ENCODE measurements at regions not wholly inside any gene's neighbourhood (a gene's known extent, or its start where the extent isn't known, plus 50 kb on each side); places are given as distances from the start of the nearest gene placed in this dataset.
A peak's percentile ranks its signal among the peaks of the same experiment; 100 is the strongest.

GRCh38 chr5:125467222-125467621 is 720.8 kb upstream of the ZNF608 start:
- Histone ChIP-seq H3K9me3 (no peaks in the 10 kb centered on the region), H3K36me3 (ENCODE audit: low read depth) (no peaks in the 10 kb centered on the region), H3K4me1 (ENCODE audit: low read depth) (no peaks in the 10 kb centered on the region), H3K4me3 (no peak overlapping the region)
- intact Hi-C loops (cut with DNase I, micrococcal nuclease): no loop called here
- no peak for TF ChIP-seq CTCF (IDR thresholded peaks at IDR 0.05)
- DNase-seq (no peak), ATAC-seq (no peak)

- DNase-seq (no peak), ATAC-seq (no peak)
- H3K9me3 ChIP-seq: no peaks in the 10 kb centered on the region
- H3K36me3 ChIP-seq (ENCODE audit: low read depth): no peaks in the 10 kb centered on the region
- TF ChIP-seq CTCF (IDR thresholded peaks at IDR 0.05): no peak
- H3K4me3 ChIP-seq: no peak overlapping the region
- intact Hi-C loops (cut with DNase I, micrococcal nuclease): no loop called here
- H3K4me1 ChIP-seq (ENCODE audit: low read depth): no peaks in the 10 kb centered on the region
Observed at GRCh38 chr5:125470280-125470902, 724.0 kb upstream of the ZNF608 start.

GRCh38 chr5:125476901-125477585 is 730.6 kb upstream of the ZNF608 start:
- Histone ChIP-seq H3K9me3 (no peaks in the 10 kb centered on the region), H3K4me1 (ENCODE audit: low read depth) (no peaks in the 10 kb centered on the region), H3K4me3 (no peak overlapping the region), H3K36me3 (ENCODE audit: low read depth) (no peaks in the 10 kb centered on the region)
- intact Hi-C loops (cut with DNase I, micrococcal nuclease): no loop called here
- ATAC-seq (no peak), DNase-seq (no peak)
- TF ChIP-seq CTCF (IDR thresholded peaks at IDR 0.05): no peak

GRCh38 chr5:125477586-125477975 is 731.1 kb upstream of the ZNF608 start:
- ATAC-seq: no peak
- no peak for TF ChIP-seq CTCF (IDR thresholded peaks at IDR 0.05)
- no peaks in the 10 kb centered on the region for H3K4me1 ChIP-seq (ENCODE audit: low read depth)
- no peaks in the 10 kb centered on the region for H3K9me3 ChIP-seq
- DNase-seq: no peak
- no peak overlapping the region for H3K4me3 ChIP-seq
- intact Hi-C loops (cut with DNase I, micrococcal nuclease): no loop called here
- no peaks in the 10 kb centered on the region for H3K36me3 ChIP-seq (ENCODE audit: low read depth)

GRCh38 chr5:125478599-125478998 is 732.2 kb upstream of the ZNF608 start:
- no peaks in the 10 kb centered on the region for H3K36me3 ChIP-seq (ENCODE audit: low read depth)
- no peak for TF ChIP-seq CTCF (IDR thresholded peaks at IDR 0.05)
- ATAC-seq (peak; percentile 100), DNase-seq (peak in 2 of 3 donors; percentile 26 to 63)
- no peaks in the 10 kb centered on the region for H3K4me1 ChIP-seq (ENCODE audit: low read depth)
- H3K9me3 ChIP-seq: no peaks in the 10 kb centered on the region
- no peak overlapping the region for H3K4me3 ChIP-seq
- intact Hi-C loops (cut with DNase I, micrococcal nuclease): no loop called here

Measured in mucosa of descending colon (tissue), 3 donors.